ENCODE measurements at regions not wholly inside any gene's neighbourhood (a gene's known extent, or its start where the extent isn't known, plus 50 kb on each side); places are given as distances from the start of the nearest gene placed in this dataset.
"Not testable (repeated sequence)": the region's sequence is repeated elsewhere in the genome, so short reads cannot be mapped to it uniquely, and the experiment has no call there.

DNA sequence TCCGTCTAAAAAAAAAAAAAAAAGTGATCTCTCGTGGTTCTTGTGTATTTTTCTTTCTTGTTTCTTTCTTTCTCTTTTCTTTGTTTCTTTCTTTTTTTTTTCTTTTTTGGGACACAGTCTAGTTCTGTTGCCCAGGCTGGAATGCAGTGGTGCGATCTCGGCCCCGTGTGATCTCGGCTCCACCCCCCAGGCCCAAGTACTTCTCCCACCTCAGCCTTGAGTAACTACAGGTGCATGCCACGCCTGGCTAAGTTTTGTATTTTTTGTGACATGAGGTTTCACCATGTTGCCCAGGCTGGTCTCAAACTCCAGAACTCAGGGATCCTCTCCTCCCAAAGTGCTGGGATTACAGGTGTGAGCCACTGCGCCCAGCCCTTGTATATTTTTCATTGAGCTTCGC is 91.4 kb downstream of the TMEM237 start:
- intact Hi-C loops (cut with DNase I), result no loop called here
- 68% methylated on average over 9 of the region's 9 CpGs for WGBS (ENCODE audit: insufficient coverage, low coverage, low lambda C conversion rate, missing lambda C conversion rate)

DNA sequence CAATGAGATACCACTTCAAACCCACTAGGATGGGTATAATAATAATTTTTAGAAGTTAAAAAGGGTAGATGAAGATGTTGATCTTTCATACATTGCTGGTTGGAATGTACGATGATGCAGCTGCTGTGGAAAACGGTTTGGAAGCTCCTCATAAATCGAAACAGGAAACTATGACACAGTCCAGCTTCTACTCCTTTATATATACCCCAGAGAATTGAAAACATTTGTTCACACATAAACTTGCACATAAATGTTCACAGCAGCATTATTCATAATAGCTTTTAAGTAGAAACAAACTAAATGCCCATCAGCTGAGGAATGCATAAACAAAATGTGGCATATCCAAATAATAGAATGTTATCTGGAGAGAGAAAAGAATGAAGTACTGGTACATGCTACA is 95.0 kb downstream of the STRADB start:
- TF ChIP-seq, protein P1, sequence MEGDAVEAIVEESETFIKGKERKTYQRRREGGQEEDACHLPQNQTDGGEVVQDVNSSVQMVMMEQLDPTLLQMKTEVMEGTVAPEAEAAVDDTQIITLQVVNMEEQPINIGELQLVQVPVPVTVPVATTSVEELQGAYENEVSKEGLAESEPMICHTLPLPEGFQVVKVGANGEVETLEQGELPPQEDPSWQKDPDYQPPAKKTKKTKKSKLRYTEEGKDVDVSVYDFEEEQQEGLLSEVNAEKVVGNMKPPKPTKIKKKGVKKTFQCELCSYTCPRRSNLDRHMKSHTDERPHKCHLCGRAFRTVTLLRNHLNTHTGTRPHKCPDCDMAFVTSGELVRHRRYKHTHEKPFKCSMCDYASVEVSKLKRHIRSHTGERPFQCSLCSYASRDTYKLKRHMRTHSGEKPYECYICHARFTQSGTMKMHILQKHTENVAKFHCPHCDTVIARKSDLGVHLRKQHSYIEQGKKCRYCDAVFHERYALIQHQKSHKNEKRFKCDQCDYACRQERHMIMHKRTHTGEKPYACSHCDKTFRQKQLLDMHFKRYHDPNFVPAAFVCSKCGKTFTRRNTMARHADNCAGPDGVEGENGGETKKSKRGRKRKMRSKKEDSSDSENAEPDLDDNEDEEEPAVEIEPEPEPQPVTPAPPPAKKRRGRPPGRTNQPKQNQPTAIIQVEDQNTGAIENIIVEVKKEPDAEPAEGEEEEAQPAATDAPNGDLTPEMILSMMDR (IDR thresholded peaks at IDR 0.05), result no peak
- 72% methylated on average over 3 of the region's 3 CpGs for WGBS (ENCODE audit: insufficient coverage, low coverage, low lambda C conversion rate, missing lambda C conversion rate)
- no peaks in the 10 kb centered on the region for H3K27me3 ChIP-seq
- no peak overlapping the region for H3K27ac ChIP-seq
- ATAC-seq (no peak), DNase-seq (no peak)
- H3K4me3 ChIP-seq, result no peak overlapping the region
- no peaks in the 10 kb centered on the region for H3K4me1 ChIP-seq
- H3K36me3 ChIP-seq, result no peaks in the 10 kb centered on the region
- H3K9me3 ChIP-seq, result no peaks in the 10 kb centered on the region
- intact Hi-C loops (cut with DNase I), result no loop called here

More for the DNA sequence above, 91.4 kb downstream of the TMEM237 start:
- ATAC-seq, result no peak
- no peak for TF ChIP-seq POLR2A (IDR thresholded peaks at IDR 0.05)
- TF ChIP-seq, protein P1 (IDR thresholded peaks at IDR 0.05), result no peak
- Histone ChIP-seq H3K4me3 (no peak overlapping the region), H3K36me3 (no peaks in the 10 kb centered on the region), H3K4me1 (no peaks in the 10 kb centered on the region), H3K27me3 (no peaks in the 10 kb centered on the region), H3K9me3 (no peaks in the 10 kb centered on the region), H3K27ac (no peak overlapping the region)
- no peak for DNase-seq

DNA sequence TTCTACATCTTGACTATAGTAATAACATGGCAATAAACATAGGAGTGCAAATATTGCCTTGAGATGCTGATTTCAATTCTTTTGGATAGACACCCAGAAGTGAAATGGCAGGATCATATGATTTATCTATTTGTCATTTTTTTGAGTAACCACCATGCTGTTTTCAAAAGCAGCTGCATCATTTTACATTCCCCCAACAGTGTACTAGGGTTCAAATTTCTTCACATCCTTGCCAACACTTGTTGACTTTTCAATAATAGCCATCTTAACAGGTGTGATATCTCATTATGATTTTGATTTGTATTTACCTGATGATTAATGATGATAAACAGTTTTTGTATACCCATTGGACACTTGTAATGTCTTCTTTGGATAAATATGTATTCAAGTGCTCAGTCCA is 90.8 kb downstream of the STRADB start:
- Histone ChIP-seq H3K4me1 (no peaks in the 10 kb centered on the region), H3K9me3 (no peaks in the 10 kb centered on the region), H3K36me3 (no peaks in the 10 kb centered on the region), H3K27me3 (no peaks in the 10 kb centered on the region), H3K27ac (no peak overlapping the region), H3K4me3 (no peak overlapping the region)
- TF ChIP-seq POLR2A (IDR thresholded peaks at IDR 0.05), result no peak
- TF ChIP-seq, protein P1 (IDR thresholded peaks at IDR 0.05), result no peak
- DNase-seq (no peak), ATAC-seq (no peak)
- intact Hi-C loops (cut with DNase I), result no loop called here

DNA sequence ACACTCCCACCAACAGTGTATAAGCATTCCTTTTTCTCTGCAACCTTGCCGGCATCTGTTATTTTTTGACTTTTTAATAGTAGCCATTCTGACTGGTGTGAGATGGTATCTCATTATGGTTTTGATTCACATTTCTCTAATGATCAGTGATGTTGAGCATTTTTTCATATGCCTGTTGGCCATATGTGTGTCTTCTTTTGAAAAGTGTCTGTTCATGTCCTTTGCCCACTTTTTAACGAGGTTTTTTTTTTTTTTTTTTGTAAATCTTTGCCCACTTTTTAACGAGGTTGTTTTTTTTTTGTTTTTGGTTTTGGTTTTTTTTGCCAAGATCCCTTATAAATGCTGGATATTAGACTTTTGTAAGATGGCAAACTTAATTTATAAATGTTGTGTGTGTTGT is 87.7 kb downstream of the STRADB start:
- H3K27ac ChIP-seq; ATAC-seq; H3K36me3 ChIP-seq; H3K9me3 ChIP-seq; intact Hi-C loops (cut with DNase I); H3K4me3 ChIP-seq; H3K4me1 ChIP-seq; DNase-seq; H3K27me3 ChIP-seq: not testable (repeated sequence)
- 38% methylated on average over 3 of the region's 3 CpGs for WGBS (ENCODE audit: insufficient coverage, low coverage, low lambda C conversion rate, missing lambda C conversion rate)

DNA sequence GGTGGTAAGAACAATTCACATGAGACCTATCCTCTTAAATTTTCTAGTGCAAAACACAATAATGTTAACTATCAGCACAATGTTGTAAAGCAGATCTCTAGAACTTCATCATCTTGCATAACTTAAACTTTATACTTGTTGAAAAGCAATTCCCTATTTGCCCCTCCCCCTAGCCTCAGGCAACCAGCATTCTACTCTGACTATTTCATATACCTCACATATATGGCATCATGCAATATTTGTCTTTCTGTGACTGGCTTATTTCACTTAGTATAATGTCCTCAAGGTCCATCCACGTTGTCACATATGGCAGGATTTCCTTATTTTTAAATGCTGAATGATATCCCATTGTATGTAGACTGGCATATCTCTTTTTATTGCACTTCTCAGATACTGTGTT is 86.5 kb downstream of the STRADB start:
- DNase-seq, result no peak
- Histone ChIP-seq H3K27ac (no peak overlapping the region), H3K27me3 (no peaks in the 10 kb centered on the region), H3K9me3 (no peaks in the 10 kb centered on the region), H3K4me1 (no peaks in the 10 kb centered on the region), H3K4me3 (no peak overlapping the region), H3K36me3 (no peaks in the 10 kb centered on the region)
- intact Hi-C loops (cut with DNase I), result no loop called here
- TF ChIP-seq, protein P1 (IDR thresholded peaks at IDR 0.05), result no peak
- TF ChIP-seq POLR2A (IDR thresholded peaks at IDR 0.05), result no peak
- no peak for ATAC-seq
- 53% methylated on average over 1 of the region's 1 CpG for WGBS (ENCODE audit: insufficient coverage, low coverage, low lambda C conversion rate, missing lambda C conversion rate)

All from right lobe of liver (tissue), 6 donors.